DMS114 treated with DMSO at 0.1 percent for 48 hours (cell line): ENCODE measurements at regions not wholly inside any gene's neighbourhood (a gene's known extent, or its start where the extent isn't known, plus 50 kb on each side); places are given as distances from the start of the nearest gene placed in this dataset.

Experiments
- DNase-seq: peaks from one replicate; lab custom pipeline; 2025; ENCODE audit not compliant: unreplicated experiment; lab: John Stamatoyannopoulos, UW

- no peak for DNase-seq
Measured at GRCh38 chr2:125842041-125842440, 813.9 kb upstream of the GYPC start.

- DNase-seq: no peak
Measured at GRCh38 chr2:125850541-125850940, 805.4 kb upstream of the GYPC start.

GRCh38 chr2:125852364-125852763 is 803.6 kb upstream of the GYPC start:
- no peak for DNase-seq

GRCh38 chr2:125853626-125854025 is 802.3 kb upstream of the GYPC start:
- DNase-seq: no peak

- DNase-seq: no peak
Measured at GRCh38 chr2:125855204-125855603, 800.8 kb upstream of the GYPC start.

DNA sequence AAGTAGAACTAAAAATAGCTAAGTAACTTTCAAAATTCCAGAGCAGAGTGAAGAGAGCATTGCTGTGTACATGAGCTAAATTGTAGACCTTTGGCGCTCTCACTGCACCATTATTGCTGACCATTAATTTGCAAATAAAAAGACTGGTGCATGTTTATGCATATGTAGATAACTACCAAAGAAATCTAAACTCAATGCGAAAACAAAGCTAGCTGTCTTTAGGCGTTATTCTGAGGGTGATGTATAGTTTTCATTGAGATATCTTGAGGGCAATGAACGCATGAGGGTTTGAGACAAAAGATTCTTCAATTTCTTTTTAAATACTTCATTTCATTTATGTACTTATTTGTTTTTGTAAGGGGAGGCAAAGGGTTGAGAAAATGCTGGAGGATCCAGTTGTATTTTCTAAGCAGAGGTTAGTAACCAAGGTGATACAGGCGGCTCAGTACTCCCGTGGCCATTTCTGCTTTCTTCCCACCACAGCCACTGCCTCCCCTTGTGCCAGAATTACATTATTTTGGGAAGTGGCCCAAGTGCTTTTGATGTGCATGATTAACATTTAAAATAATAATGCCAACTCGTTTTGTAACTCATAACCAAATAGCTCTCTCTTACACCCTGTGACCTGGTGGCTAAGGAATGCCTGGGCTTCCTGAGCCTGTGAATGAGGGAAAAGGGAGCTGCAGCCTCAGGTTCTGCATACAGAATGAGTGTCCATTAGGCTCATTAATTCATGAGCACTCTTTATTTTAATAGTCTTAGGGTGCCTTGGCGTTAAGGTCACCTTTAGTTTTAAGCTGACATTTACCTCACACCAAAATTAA is 797.8 kb upstream of the GYPC start:
- no peak for DNase-seq

DNA sequence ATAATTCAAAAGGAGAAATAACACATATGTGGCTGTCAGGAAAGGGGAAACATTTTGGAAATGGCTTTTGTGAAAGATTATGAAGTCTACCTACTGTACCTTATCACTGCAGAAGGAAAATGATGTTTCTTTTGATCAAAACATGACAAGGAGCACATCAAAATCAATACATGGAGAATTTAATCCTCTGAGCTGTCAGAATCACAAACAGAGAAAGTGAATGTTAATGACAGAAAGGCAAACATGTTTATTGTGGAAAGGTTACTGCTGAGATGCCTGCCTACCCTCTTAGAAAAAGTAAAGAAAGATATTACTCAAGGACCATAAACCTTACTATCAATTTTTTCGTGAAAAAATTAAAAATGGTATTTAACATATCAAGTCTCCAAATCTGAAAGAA is 794.5 kb upstream of the GYPC start:
- DNase-seq: no peak

DNA sequence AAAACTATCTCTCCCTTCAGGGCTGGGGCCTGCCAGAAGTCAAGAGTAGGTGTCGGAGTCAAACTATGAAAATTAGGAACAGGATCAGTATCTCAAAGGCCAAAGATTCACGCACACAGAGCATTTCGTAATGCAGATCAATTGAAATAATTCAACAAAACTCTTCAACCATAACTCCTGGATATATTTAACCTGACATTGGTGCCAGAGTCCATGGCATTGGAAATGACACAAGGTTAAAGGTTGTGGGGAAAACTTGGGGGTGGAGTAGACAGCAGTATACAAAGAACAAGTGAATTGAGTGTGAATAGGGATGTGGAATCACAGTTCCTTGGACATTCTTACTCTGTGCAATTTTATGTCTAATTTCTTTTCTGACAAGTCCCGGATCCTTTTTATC is 788.0 kb upstream of the GYPC start:
- no peak for DNase-seq

DNA sequence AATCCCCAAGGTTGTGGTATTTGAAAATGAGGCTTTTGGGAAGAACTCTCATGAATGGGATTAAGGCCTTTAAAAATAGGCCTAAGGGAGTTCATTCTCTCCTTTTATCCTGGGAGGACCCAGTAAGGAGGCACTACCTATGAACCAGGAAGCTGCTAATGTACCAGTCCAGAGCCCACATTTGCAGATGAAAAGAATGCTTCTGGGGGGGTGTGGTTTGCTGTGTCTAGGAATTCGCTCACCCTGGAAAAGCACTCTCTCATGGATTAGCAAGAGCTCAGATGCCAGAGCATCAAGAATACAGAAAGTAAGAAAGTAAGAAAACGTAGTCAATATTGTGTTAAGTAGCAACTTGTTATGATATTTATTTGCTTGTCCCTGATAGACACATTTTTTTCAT is 785.7 kb upstream of the GYPC start:
- DNase-seq: no peak

GRCh38 chr2:125870746-125871145 is 785.2 kb upstream of the GYPC start:
- DNase-seq: no peak

DNA sequence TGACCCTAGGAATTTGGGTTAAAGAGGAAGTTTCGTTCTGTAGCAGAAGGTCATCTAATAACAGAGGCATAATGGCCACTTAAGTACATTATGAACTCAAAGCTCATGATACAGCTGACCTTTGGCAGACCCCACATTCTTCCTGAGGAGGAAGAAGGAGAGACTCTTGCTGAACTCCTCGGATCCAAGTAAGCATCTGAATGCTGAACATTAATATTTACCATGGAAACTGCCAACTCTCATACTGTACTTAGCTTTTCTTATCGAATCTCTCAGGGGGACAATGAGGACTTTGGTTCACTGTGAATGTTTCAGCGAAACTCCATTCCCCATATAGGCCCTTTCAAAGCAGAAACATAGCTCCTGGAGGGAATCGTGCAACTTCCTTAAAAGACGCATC is 781.4 kb upstream of the GYPC start:
- no peak for DNase-seq

- DNase-seq: no peak
Measured at GRCh38 chr2:125885340-125885739, 770.6 kb upstream of the GYPC start.

- DNase-seq: no peak
Measured at GRCh38 chr2:125886153-125886552, 769.8 kb upstream of the GYPC start.

DNA sequence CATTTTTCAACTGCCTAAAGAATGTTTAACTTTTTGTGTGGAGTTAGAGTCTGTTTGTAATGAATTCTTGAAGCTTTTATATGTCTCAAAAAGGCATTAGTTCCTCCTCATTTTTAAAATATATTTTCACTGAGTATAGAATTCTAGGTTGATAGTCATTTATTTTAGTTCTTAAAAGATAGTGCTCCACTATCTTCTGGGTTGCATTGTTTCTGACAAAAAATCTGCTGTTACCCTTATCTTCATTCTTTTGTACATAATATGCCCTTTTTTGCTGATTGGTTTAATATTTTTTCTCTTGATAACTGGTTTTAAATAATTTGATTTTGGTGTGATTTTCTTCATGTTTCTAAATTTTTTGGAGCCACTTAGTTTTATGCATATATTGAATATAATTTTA is 754.7 kb upstream of the GYPC start:
- DNase-seq: no peak

DNA sequence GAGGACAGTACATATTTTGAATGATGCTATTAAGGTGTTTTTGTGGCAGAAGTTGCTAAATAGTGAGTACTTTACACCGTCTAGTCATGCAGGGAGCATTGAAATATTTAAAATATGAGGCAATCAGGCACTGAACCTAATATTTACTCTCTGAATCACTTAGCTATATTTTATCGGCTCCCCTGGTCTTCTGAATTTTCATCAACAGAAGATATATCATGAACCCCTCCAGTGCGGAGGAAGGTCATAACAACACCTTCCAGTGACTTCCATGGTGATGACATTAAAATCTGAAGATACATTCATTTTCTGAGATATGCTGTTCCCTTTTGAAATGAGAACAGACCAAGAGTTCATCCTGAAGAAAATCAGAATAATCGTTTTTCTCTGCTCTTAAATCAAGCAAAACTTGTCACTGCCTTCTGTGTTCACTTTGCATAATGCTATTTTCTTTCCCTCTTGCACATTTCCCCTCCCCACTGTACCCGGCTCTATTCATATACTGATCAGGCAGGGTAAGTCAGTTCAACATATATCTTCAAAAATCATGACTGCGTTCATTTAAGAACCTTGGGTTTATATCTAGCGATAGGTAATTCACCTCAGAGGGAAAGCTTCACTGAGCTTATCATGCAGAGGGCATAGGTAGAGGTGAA is 729.9 kb upstream of the GYPC start:
- no peak for DNase-seq

DNA sequence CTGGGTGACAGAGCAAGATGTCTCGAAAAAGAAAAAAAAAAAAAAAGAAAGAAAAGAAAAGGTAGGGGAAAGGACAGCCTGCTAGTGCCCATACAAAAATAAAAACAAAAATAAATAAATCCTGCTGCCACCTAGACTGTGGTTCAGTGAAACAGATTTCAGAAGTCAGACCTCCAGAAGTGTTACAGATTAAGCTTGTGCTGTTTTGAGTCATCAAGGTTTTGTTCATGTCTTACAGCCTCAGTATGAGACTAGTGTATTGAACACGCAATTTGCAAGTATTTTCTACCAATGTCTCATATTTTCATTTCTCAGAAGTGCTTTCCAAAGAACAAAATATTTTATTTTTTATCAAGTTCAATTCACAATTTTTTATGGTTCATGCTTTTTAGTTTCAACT is 720.4 kb upstream of the GYPC start:
- no peak for DNase-seq

DNA sequence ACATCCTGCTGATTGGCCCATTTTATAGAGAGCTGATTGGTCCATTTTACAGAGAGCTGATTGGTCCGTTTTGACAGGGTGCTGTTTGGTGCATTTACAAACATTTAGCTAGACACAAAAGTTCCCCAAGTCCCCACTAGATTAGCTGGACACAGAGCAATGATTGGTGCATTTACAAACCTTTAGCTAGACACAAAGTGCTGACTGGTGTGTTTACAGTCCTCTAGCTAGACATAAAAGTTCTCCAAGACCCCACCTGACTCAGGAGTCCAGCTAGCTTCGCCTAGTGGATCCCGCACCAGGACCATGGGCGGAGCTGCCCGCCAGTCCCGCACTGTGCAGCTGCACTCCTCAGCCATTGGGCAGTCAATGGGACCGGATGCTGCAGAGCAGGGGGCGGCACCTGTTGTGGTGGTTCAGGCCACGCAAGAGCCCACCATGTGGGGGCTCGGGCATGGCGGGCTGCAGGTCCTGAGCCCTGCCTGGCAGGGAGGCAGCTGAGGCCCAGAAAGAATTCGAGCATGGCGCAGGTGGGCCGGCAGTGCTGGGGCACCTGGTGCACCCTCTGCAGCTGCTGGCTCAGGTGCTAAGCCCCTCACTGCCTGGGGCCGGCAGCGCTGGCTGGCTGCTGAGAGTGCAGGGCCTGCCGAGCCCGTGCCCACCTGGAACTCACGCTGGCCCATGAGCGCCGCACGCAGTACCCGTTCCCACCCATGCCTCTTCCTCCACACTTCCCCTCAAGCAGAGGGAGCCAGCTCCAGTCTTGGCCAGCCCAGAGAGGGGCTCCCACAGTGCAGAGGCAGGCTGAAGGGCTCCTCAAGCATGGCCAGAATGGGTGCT is 713.2 kb upstream of the GYPC start:
- no peak for DNase-seq

DNA sequence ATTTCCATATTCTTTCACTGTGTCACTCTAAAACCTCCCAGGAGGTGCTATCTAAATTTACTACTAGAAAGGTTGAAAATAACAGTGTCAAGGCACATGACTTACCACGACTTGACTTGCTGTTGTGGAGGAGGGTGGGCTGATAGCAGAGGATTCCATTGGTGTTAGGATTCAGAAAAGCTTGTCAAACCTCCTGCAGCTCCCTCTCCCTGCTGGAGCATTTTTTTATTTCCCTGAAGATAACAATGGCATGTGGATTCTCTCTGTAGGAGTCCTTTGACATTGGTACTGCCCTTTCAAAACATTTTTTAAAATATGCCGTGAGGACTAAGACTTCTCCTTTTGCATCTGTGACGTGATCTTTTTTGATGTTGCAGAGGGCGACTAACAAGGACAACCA is 696.9 kb upstream of the GYPC start:
- DNase-seq: no peak

DNA sequence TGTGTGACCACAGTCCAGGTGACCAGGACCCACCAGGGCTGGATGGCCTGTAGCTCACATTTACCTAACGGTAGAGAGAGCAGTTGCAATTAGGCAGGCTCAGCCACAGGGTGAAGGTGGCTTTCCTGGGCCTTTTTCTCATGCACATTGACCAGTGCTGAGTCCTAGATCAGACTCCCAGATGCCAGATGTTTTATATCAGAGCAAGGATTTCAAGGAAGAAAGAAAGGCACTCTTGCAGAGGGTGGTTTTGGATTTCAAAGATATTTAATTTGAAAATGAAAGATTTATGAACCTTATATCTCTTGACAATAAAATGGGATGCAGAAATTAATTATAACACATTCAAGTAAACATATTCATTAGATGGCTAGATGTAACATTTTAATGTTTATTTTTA is 694.2 kb upstream of the GYPC start:
- DNase-seq: no peak

DNA sequence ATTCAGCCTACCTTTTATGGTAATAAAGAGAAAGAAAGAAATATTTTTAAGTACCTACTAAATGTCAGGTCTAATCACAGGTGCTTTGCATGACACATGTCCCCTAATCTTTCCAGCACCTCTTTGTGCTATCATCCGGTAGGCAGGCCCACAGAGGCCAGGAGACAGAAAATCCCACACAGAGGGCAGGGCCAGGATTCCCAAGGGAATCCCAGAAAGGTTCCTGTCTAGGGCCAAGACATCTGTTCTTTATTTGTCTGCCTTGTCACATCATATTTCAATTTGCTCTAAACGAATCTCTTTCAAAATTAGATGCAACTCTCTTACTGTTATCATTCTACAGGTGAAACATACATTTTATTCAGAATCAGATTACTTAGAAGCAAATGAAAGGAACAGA is 676.1 kb upstream of the GYPC start:
- no peak for DNase-seq

DNA sequence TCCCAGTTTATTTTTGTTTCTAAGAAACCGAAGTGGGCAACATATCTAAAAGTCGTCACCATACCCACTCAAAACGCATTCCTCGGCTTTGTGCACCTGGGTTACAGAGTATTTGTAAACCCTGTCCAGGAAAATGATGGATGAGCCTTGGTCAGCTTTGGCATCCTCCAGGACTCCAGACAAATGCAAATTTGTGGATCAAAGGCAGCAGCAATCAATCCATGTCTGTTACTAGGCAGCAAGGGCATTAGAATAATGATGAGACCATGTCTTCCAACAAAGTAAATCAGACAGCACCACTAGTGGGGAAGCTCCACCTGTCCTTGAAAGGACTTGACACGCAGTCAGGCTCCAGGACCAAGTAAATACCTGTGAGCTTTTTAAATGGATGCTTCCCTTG is 672.6 kb upstream of the GYPC start:
- no peak for DNase-seq

DNA sequence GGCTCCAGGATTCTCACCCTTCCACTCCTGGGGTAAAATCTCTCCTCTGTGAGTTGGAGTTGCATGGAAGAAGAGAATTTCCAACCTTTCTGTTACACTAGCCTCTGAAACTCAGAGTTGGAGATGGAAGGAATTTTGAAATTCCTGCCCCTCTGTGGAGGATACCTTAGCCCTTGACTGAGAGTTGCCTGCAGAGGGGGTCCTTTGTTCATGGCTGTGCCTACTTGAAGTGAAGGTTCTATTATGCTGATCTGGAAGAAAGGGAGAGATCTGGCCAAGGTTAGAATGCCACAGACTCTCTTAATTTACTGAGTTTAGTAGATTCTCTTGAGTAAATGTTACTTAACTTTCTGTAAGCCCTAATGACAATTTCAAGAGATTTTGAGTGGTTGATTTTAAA is 626.6 kb upstream of the GYPC start:
- no peak for DNase-seq
